ENCODE measurements at regions not wholly inside any gene's neighbourhood (a gene's known extent, or its start where the extent isn't known, plus 50 kb on each side); places are given as distances from the start of the nearest gene placed in this dataset.

- no peak for TF ChIP-seq CTCF (IDR thresholded peaks at IDR 0.05)
- no peak for TF ChIP-seq POLR2A (IDR thresholded peaks at IDR 0.05)
These were observed 225.5 kb upstream of the MARCKS start for GRCh38 chr6:113631666-113632065.

Data from ovary (tissue), 3 donors.